ENCODE measurements at regions not wholly inside any gene's neighbourhood (a gene's known extent, or its start where the extent isn't known, plus 50 kb on each side); places are given as distances from the start of the nearest gene placed in this dataset.

GRCh38 chr4:85414972-85415371, 60.0 kb upstream of the ARHGAP24 start:
- TF ChIP-seq POLR2AphosphoS5 (IDR thresholded peaks at IDR 0.05; ENCODE audit: low read depth, low read length): no peak
- TF ChIP-seq POLR2A (IDR thresholded peaks at IDR 0.05; ENCODE audit: low read depth, low read length): no peak
- TF ChIP-seq TAF1 (IDR thresholded peaks at IDR 0.05; ENCODE audit: low read depth, low read length): no peak

Data from GM12891 (cell line).